Endothelial cell of umbilical vein (primary cell): ENCODE measurements at regions not wholly inside any gene's neighbourhood (a gene's known extent, or its start where the extent isn't known, plus 50 kb on each side); places are given as distances from the start of the nearest gene placed in this dataset.

ENCODE experiments used
- BruUV-seq: library from RNA; stranded (reverse); fragments of 400-500 nt; replicated peaks from 2 replicates; lab custom pipeline; 2021; lab: Mats Ljungman, UMichigan
- CTCF ChIA-PET: fragments of 300-600, 350-600 bp; sonication (Branson Sonifier 250); formaldehyde crosslinking; loops from one replicate; lab custom pipeline; 2021; ENCODE audit warnings: antibody characterized with exemption, inconsistent platforms; lab: Charles Lee
- POLR2A ChIA-PET: fragments of 300-600, 350-600 bp; sonication (Branson Sonifier 250); formaldehyde crosslinking; loops from one replicate; lab custom pipeline; 2021; ENCODE audit warnings: antibody characterized with exemption, inconsistent platforms; lab: Charles Lee
- DNase-seq: peaks from one replicate; pipeline ENCODE4 v3.0.0-alpha.2; 2011; ENCODE audit warnings: low read depth, low spot score
- FAIRE-seq: peaks from 2 replicates; lab custom pipeline; 2011; peaks lifted over from hg19 to GRCh38; lab: Jason Lieb, UNC
- H2AFZ ChIP-seq: 2 replicates; pipeline ENCODE4 v1.6.0; 2012; ENCODE audit warnings: low read depth, low read length, control low read depth, inconsistent platforms
- H3K27ac ChIP-seq: 2 replicates; pipeline ENCODE4 v1.5.1; 2011; ENCODE audit warnings: low read depth, mild to moderate bottlenecking, control low read depth, low read length, moderate library complexity; ENCODE audit not compliant: insufficient read depth
- H3K27me3 ChIP-seq, 2 experiments: 2 replicates each; pipeline versions ENCODE4 v1.6.0 to v1.6.1; 2011; ENCODE audit warnings: low read length in 2 of 2, mixed read lengths in 1 of 2; ENCODE audit not compliant: control insufficient read depth in 2 of 2, insufficient read depth in 2 of 2
- H3K36me3 ChIP-seq, 2 experiments: 2 replicates in 1 of 2; 3 replicates in 1 of 2; pipeline ENCODE4 v1.5.1; 2011; ENCODE audit warnings: low read length in 2 of 2, mild to moderate bottlenecking in 1 of 2, moderate library complexity in 1 of 2; ENCODE audit not compliant: control insufficient read depth in 2 of 2, insufficient read depth in 2 of 2; ENCODE audit errors: extremely low read depth in 1 of 2
- H3K4me1 ChIP-seq: 3 replicates; pipeline ENCODE4 v1.5.1; 2011; ENCODE audit warnings: mild to moderate bottlenecking, low read length; ENCODE audit not compliant: control insufficient read depth, insufficient read depth; ENCODE audit errors: extremely low read depth
- H3K4me2 ChIP-seq: 2 replicates; pipeline ENCODE4 v1.6.1; 2011; ENCODE audit warnings: low read length, control low read depth, mixed read lengths; ENCODE audit not compliant: insufficient read depth
- H3K4me3 ChIP-seq, 3 experiments: fragments of 200-600 bp in 1 of 3; sonication (generic), shearing (Covaris generic) in 1 of 3; replicated peaks in 1 of 3; 2 replicates each; pipeline ENCODE4 v1.5.1; 2011 to 2016; ENCODE audit warnings: control low read depth in 3 of 3, low read length in 3 of 3, mild to moderate bottlenecking in 2 of 3, inconsistent platforms in 1 of 3, low read depth in 1 of 3, moderate library complexity in 1 of 3; ENCODE audit not compliant: insufficient read depth in 1 of 3
- H3K79me2 ChIP-seq: 2 replicates; pipeline ENCODE4 v1.6.0; 2012; ENCODE audit warnings: low read length, inconsistent platforms; ENCODE audit not compliant: control insufficient read depth, insufficient read depth
- H3K9ac ChIP-seq: replicated peaks from 2 replicates; pipeline ENCODE3; 2011; ENCODE audit warnings: low read length, control low read depth; ENCODE audit not compliant: insufficient read depth; ENCODE audit errors: extremely low read depth
- H3K9me1 ChIP-seq: replicated peaks from 3 replicates; pipeline ENCODE4 v1.6.0; 2011; ENCODE audit warnings: mild to moderate bottlenecking, low read length; ENCODE audit not compliant: control insufficient read depth, insufficient read depth; ENCODE audit errors: extremely low read depth
- H3K9me3 ChIP-seq: replicated peaks from 2 replicates; pipeline ENCODE4 v1.5.1; 2012; ENCODE audit warnings: low read length, inconsistent platforms; ENCODE audit not compliant: control insufficient read depth, insufficient read depth
- H4K20me1 ChIP-seq: replicated peaks from 2 replicates; pipeline ENCODE3; 2011; ENCODE audit warnings: mild to moderate bottlenecking, low read length; ENCODE audit not compliant: control insufficient read depth, insufficient read depth; ENCODE audit errors: extremely low read depth
- EZH2 ChIP-seq: IDR thresholded peaks from 2 replicates; pipeline ENCODE4 v1.6.1; 2012; ENCODE audit warnings: borderline replicate concordance, low read depth, mild to moderate bottlenecking, moderate library complexity, low read length, inconsistent platforms; ENCODE audit not compliant: severe bottlenecking
- FOS ChIP-seq: IDR thresholded peaks from 2 replicates; pipeline ENCODE4 v1.6.1; 2011; ENCODE audit warnings: mild to moderate bottlenecking, low read length, moderate library complexity, borderline replicate concordance; ENCODE audit not compliant: insufficient read depth
- GATA2 ChIP-seq: IDR thresholded peaks from 2 replicates; pipeline ENCODE4 v1.7.0; 2011; ENCODE audit warnings: low read depth, mild to moderate bottlenecking, moderate library complexity, mixed read lengths, low read length; ENCODE audit not compliant: insufficient read length, insufficient read depth
- JUN ChIP-seq: IDR thresholded peaks from 2 replicates; pipeline ENCODE4 v1.6.1; 2011; ENCODE audit warnings: borderline replicate concordance, low read depth; ENCODE audit not compliant: insufficient read length, insufficient read depth
- MAX ChIP-seq: IDR thresholded peaks from 2 replicates; pipeline ENCODE4 v1.6.1; 2011; ENCODE audit not compliant: insufficient read depth, insufficient read length
- MYC ChIP-seq: IDR thresholded peaks from one replicate; pipeline ENCODE4 v1.6.1; 2011; ENCODE audit warnings: mild to moderate bottlenecking, low read depth, low read length
- POLR2A ChIP-seq: IDR thresholded peaks from 2 replicates; pipeline ENCODE4 v1.6.1; 2012; ENCODE audit warnings: low read depth, mild to moderate bottlenecking, control low read depth, low read length
- POLR2AphosphoS5 ChIP-seq: IDR thresholded peaks from 2 replicates; pipeline ENCODE4 v1.6.1; 2012; ENCODE audit warnings: low read depth, mild to moderate bottlenecking, control low read depth, low read length, moderate library complexity; ENCODE audit not compliant: insufficient read depth
- dilution Hi-C: fragments of 300-500 bp; cut with MboI; formaldehyde crosslinking; loops from one replicate; pipeline ENCODE4 v1.15.0; 2019; ENCODE audit warnings: low sequenced_read_pairs; ENCODE audit not compliant: extremely low pct_ligation_motif_present
- intact Hi-C: fragments of 100-400 bp; cut with micrococcal nuclease; formaldehyde crosslinking; loops from one replicate; pipeline ENCODE4 v1.10.0; 2022
- TF ChIP-seq, protein P1 (sequence below), 2 donors: IDR thresholded peaks; 1 replicate in 1 of 2; 2 replicates in 1 of 2; pipeline ENCODE4 v1.5.1; 2011; ENCODE audit warnings: low read length in 2 of 2, mild to moderate bottlenecking in 2 of 2, moderate library complexity in 2 of 2, control low read depth in 1 of 2, inconsistent platforms in 1 of 2, low read depth in 1 of 2; ENCODE audit not compliant: insufficient read depth in 1 of 2; ENCODE audit errors: extremely low read depth in 1 of 2

DNA sequence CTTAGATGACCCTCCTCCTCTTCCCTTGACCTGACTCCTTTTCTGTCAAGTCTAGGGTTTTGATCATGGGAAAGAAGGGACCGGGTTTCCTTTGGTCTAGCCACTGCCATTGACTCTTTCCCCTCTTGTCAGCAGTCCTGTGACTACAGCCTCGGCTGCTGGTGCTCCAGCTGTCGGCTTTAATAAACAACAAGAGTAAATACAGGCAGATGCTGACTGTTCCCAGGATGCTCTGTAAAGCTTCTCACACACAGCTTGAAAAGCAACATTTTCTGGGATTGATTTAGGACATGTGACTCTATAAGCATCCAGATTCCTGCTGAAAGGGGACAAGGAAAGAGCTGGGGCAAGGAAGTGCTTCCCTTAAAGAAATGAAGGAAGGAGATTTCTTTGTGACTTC lies 53.5 kb upstream of the CTTNBP2NL start:
- H3K4me1 ChIP-seq, result no peaks in the 10 kb centered on the region
- FAIRE-seq (no peak), DNase-seq (no peak)
- H3K36me3 ChIP-seq, result no peaks in the 10 kb centered on the region
- intact Hi-C loops, result no loop called here
- dilution Hi-C loops, result no loop called here
- no peak overlapping the region for H3K4me3 ChIP-seq
- H3K9me3 ChIP-seq, result no peaks in the 10 kb centered on the region
- H3K27me3 ChIP-seq, result peaks cover 24 to 34% of the 10 kb centered on the region in 2 experiments
- no peak overlapping the region for H3K27ac ChIP-seq
- POLR2A ChIA-PET, result no interaction called here
- CTCF ChIA-PET, result no interaction called here
- H3K79me2 ChIP-seq, result no peaks in the 10 kb centered on the region
- no peaks in the 10 kb centered on the region for H4K20me1 ChIP-seq
- H3K4me2 ChIP-seq, result no peak overlapping the region
- H3K9ac ChIP-seq, result no peak overlapping the region
- no peaks in the 10 kb centered on the region for H3K9me1 ChIP-seq
- TF ChIP-seq FOS (no peak), MAX (no peak), POLR2A (no peak), GATA2 (no peak), JUN (no peak), EZH2 (no peak), MYC (no peak), POLR2AphosphoS5 (no peak)
- TF ChIP-seq, protein P1, sequence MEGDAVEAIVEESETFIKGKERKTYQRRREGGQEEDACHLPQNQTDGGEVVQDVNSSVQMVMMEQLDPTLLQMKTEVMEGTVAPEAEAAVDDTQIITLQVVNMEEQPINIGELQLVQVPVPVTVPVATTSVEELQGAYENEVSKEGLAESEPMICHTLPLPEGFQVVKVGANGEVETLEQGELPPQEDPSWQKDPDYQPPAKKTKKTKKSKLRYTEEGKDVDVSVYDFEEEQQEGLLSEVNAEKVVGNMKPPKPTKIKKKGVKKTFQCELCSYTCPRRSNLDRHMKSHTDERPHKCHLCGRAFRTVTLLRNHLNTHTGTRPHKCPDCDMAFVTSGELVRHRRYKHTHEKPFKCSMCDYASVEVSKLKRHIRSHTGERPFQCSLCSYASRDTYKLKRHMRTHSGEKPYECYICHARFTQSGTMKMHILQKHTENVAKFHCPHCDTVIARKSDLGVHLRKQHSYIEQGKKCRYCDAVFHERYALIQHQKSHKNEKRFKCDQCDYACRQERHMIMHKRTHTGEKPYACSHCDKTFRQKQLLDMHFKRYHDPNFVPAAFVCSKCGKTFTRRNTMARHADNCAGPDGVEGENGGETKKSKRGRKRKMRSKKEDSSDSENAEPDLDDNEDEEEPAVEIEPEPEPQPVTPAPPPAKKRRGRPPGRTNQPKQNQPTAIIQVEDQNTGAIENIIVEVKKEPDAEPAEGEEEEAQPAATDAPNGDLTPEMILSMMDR (IDR thresholded peaks at IDR 0.05; ENCODE audit: extremely low read depth in 1 of 2, insufficient read depth in 1 of 2, low read depth in 1 of 2, low read length in 2 of 2), result no peak
- H2AFZ ChIP-seq, result no peak overlapping the region
- no TSS peak for BruUV-seq
